IPS-20b (cell line): ENCODE measurements at regions not wholly inside any gene's neighbourhood (a gene's known extent, or its start where the extent isn't known, plus 50 kb on each side); places are given as distances from the start of the nearest gene placed in this dataset.
"Not testable (repeated sequence)": the region's sequence is repeated elsewhere in the genome, so short reads cannot be mapped to it uniquely, and the experiment has no call there.

Experiments
- H3K27ac ChIP-seq: one replicate; pipeline ENCODE4 v1.5.1; 2013; ENCODE audit warnings: low read length
- H3K27me3 ChIP-seq: 2 replicates; pipeline ENCODE4 v1.6.1; 2013; ENCODE audit warnings: mild to moderate bottlenecking, low read length, inconsistent platforms; ENCODE audit not compliant: insufficient read depth
- H3K36me3 ChIP-seq: 2 replicates; pipeline ENCODE4 v1.6.1; 2013; ENCODE audit warnings: low read depth, mild to moderate bottlenecking, inconsistent platforms, low read length, moderate library complexity; ENCODE audit not compliant: insufficient read depth
- H3K4me1 ChIP-seq: 2 replicates; pipeline ENCODE4 v1.6.1; 2013; ENCODE audit warnings: mild to moderate bottlenecking, control low read depth, inconsistent platforms, low read length, moderate library complexity; ENCODE audit not compliant: insufficient read depth
- H3K4me3 ChIP-seq: 2 replicates; pipeline ENCODE4 v1.5.1; 2013; ENCODE audit warnings: mild to moderate bottlenecking, low read length, inconsistent platforms
- H3K9ac ChIP-seq: 2 replicates; pipeline ENCODE4 v1.6.1; 2013; ENCODE audit warnings: low read depth, mild to moderate bottlenecking, inconsistent platforms, low read length, moderate library complexity
- H3K9me3 ChIP-seq: 2 replicates; pipeline ENCODE4 v1.6.1; 2013; ENCODE audit warnings: mild to moderate bottlenecking, low read depth, low read length, inconsistent platforms; ENCODE audit not compliant: insufficient read depth

- no peaks in the 10 kb centered on the region for H3K27me3 ChIP-seq
- H3K27ac ChIP-seq = no peak overlapping the region
- H3K4me3 ChIP-seq = no peak overlapping the region
- no peaks in the 10 kb centered on the region for H3K9me3 ChIP-seq
- no peak overlapping the region for H3K9ac ChIP-seq
- no peaks in the 10 kb centered on the region for H3K36me3 ChIP-seq
- H3K4me1 ChIP-seq = peaks cover 9% of the 10 kb centered on the region; the same call in 1 of the 2 replicates
These were observed 188.5 kb upstream of the KRR1 start for GRCh38 chr12:75699728-75700496.

GRCh38 chr12:75699251-75699650 lies 187.8 kb upstream of the KRR1 start:
- Histone ChIP-seq H3K36me3 (no peaks in the 10 kb centered on the region), H3K9ac (no peak overlapping the region), H3K4me3 (no peak overlapping the region), H3K9me3 (no peaks in the 10 kb centered on the region), H3K27ac (no peak overlapping the region), H3K27me3 (no peaks in the 10 kb centered on the region), H3K4me1 (peaks cover 4% of the 10 kb centered on the region; the same call in 1 of the 2 replicates)

- Histone ChIP-seq H3K9ac (no peak overlapping the region), H3K27me3 (no peaks in the 10 kb centered on the region), H3K9me3 (no peaks in the 10 kb centered on the region), H3K36me3 (no peaks in the 10 kb centered on the region), H3K27ac (no peak overlapping the region), H3K4me3 (no peak overlapping the region), H3K4me1 (no peaks in the 10 kb centered on the region)
These were observed 186.6 kb upstream of the KRR1 start for GRCh38 chr12:75698052-75698451.

GRCh38 chr12:75695926-75696325 lies 184.5 kb upstream of the KRR1 start:
- no peaks in the 10 kb centered on the region for H3K27me3 ChIP-seq
- no peak overlapping the region for H3K9ac ChIP-seq
- H3K4me1 ChIP-seq = no peaks in the 10 kb centered on the region
- H3K27ac ChIP-seq = no peak overlapping the region
- H3K36me3 ChIP-seq = no peaks in the 10 kb centered on the region
- no peaks in the 10 kb centered on the region for H3K9me3 ChIP-seq
- no peak overlapping the region for H3K4me3 ChIP-seq

- H3K9me3 ChIP-seq = no peaks in the 10 kb centered on the region
- no peaks in the 10 kb centered on the region for H3K36me3 ChIP-seq
- H3K9ac ChIP-seq = no peak overlapping the region
- no peaks in the 10 kb centered on the region for H3K27me3 ChIP-seq
- no peak overlapping the region for H3K27ac ChIP-seq
- no peaks in the 10 kb centered on the region for H3K4me1 ChIP-seq
- no peak overlapping the region for H3K4me3 ChIP-seq
These were observed 183.3 kb upstream of the KRR1 start for GRCh38 chr12:75694534-75695268.

- Histone ChIP-seq H3K9ac (no peak overlapping the region), H3K4me1 (no peaks in the 10 kb centered on the region), H3K36me3 (no peaks in the 10 kb centered on the region), H3K9me3 (no peaks in the 10 kb centered on the region), H3K4me3 (no peak overlapping the region), H3K27me3 (no peaks in the 10 kb centered on the region), H3K27ac (no peak overlapping the region)
These were observed 181.5 kb upstream of the KRR1 start for GRCh38 chr12:75692876-75693275.

GRCh38 chr12:75690296-75690955 lies 179.0 kb upstream of the KRR1 start:
- no peak overlapping the region for H3K27ac ChIP-seq
- no peaks in the 10 kb centered on the region for H3K27me3 ChIP-seq
- H3K4me3 ChIP-seq = no peak overlapping the region
- H3K9me3 ChIP-seq = no peaks in the 10 kb centered on the region
- no peaks in the 10 kb centered on the region for H3K36me3 ChIP-seq
- H3K4me1 ChIP-seq = no peaks in the 10 kb centered on the region
- H3K9ac ChIP-seq = no peak overlapping the region

- H3K9ac ChIP-seq, H3K27ac ChIP-seq, H3K4me1 ChIP-seq: not testable (repeated sequence)
These were observed 174.8 kb upstream of the KRR1 start for GRCh38 chr12:75686233-75686632.

GRCh38 chr12:75685617-75686225 lies 174.3 kb upstream of the KRR1 start:
- H3K4me1 ChIP-seq = peaks cover 3% of the 10 kb centered on the region; the same call in 1 of the 2 replicates
- no peak overlapping the region for H3K27ac ChIP-seq
- no peak overlapping the region for H3K4me3 ChIP-seq
- no peaks in the 10 kb centered on the region for H3K9me3 ChIP-seq
- H3K27me3 ChIP-seq = no peaks in the 10 kb centered on the region
- H3K36me3 ChIP-seq = no peaks in the 10 kb centered on the region
- H3K9ac ChIP-seq = no peak overlapping the region

More at GRCh38 chr12:75686233-75686632, 174.8 kb upstream of the KRR1 start:
- H3K36me3 ChIP-seq, H3K9me3 ChIP-seq, H3K27me3 ChIP-seq, H3K4me3 ChIP-seq: not testable (repeated sequence)

GRCh38 chr12:75684678-75685616 lies 173.5 kb upstream of the KRR1 start:
- no peak overlapping the region for H3K4me3 ChIP-seq
- peaks cover 3% of the 10 kb centered on the region; the same call in 1 of the 2 replicates for H3K4me1 ChIP-seq
- no peaks in the 10 kb centered on the region for H3K9me3 ChIP-seq
- no peak overlapping the region for H3K27ac ChIP-seq
- no peaks in the 10 kb centered on the region for H3K36me3 ChIP-seq
- no peak overlapping the region for H3K9ac ChIP-seq
- H3K27me3 ChIP-seq = no peaks in the 10 kb centered on the region
